ENCODE measurements at regions not wholly inside any gene's neighbourhood (a gene's known extent, or its start where the extent isn't known, plus 50 kb on each side); places are given as distances from the start of the nearest gene placed in this dataset.

GRCh38 chr15:85878828-85879225, 84.1 kb upstream of the KLHL25 start:
- no peak for DNase-seq
- H3K36me3 ChIP-seq, result no peaks in the 10 kb centered on the region
- intact Hi-C loops (cut with DNase I; ENCODE audit: low total_unique reads), result no loop called here
- H3K27me3 ChIP-seq, result peaks cover 0 to 16% of the 10 kb centered on the region in 2 donors
- H3K27ac ChIP-seq, result no peak overlapping the region
- no peaks in the 10 kb centered on the region for H3K4me1 ChIP-seq
- H3K4me3 ChIP-seq, result no peak overlapping the region
- no peaks in the 10 kb centered on the region for H3K9me3 ChIP-seq
- TF ChIP-seq CTCF (IDR thresholded peaks at IDR 0.05), result no peak

GRCh38 chr15:85879334-85880163, 84.8 kb upstream of the KLHL25 start:
- H3K4me1 ChIP-seq, result no peaks in the 10 kb centered on the region
- H3K27me3 ChIP-seq, result peaks cover 0 to 24% of the 10 kb centered on the region in 2 donors
- H3K4me3 ChIP-seq, result no peak overlapping the region
- DNase-seq, result no peak
- intact Hi-C loops (cut with DNase I; ENCODE audit: low total_unique reads), result no loop called here
- no peaks in the 10 kb centered on the region for H3K9me3 ChIP-seq
- TF ChIP-seq CTCF (IDR thresholded peaks at IDR 0.05), result no peak
- H3K27ac ChIP-seq, result no peak overlapping the region
- H3K36me3 ChIP-seq, result no peaks in the 10 kb centered on the region

- Histone ChIP-seq H3K27ac (no peak overlapping the region), H3K36me3 (no peaks in the 10 kb centered on the region), H3K4me1 (no peaks in the 10 kb centered on the region), H3K4me3 (no peak overlapping the region), H3K27me3 (peaks cover 0 to 29% of the 10 kb centered on the region in 2 donors), H3K9me3 (no peaks in the 10 kb centered on the region)
- no peak for TF ChIP-seq CTCF (IDR thresholded peaks at IDR 0.05)
- DNase-seq, result no peak
- intact Hi-C loops (cut with DNase I; ENCODE audit: low total_unique reads), result no loop called here
Observed at GRCh38 chr15:85880501-85881190, 85.9 kb upstream of the KLHL25 start.

GRCh38 chr15:85886309-85886811, 91.6 kb upstream of the KLHL25 start:
- intact Hi-C loops (cut with DNase I; ENCODE audit: low total_unique reads), result no loop called here
- Histone ChIP-seq H3K36me3 (no peaks in the 10 kb centered on the region), H3K27ac (no peak overlapping the region), H3K4me1 (no peaks in the 10 kb centered on the region), H3K27me3 (peaks cover 0 to 31% of the 10 kb centered on the region in 2 donors), H3K4me3 (no peak overlapping the region), H3K9me3 (no peaks in the 10 kb centered on the region)
- no peak for DNase-seq
- no peak for TF ChIP-seq CTCF (IDR thresholded peaks at IDR 0.05)

GRCh38 chr15:85889956-85890619, 95.4 kb upstream of the KLHL25 start:
- no peak for DNase-seq

More at GRCh38 chr15:85889956-85890619, 95.4 kb upstream of the KLHL25 start:
- Histone ChIP-seq H3K27ac (no peak overlapping the region), H3K9me3 (no peaks in the 10 kb centered on the region), H3K36me3 (no peaks in the 10 kb centered on the region), H3K4me1 (no peaks in the 10 kb centered on the region), H3K27me3 (peaks cover 0 to 49% of the 10 kb centered on the region in 2 donors), H3K4me3 (no peak overlapping the region)
- no peak for TF ChIP-seq CTCF (IDR thresholded peaks at IDR 0.05)
- intact Hi-C loops (cut with DNase I; ENCODE audit: low total_unique reads), result no loop called here
